OCI-LY7 (cell line): ENCODE measurements at regions not wholly inside any gene's neighbourhood (a gene's known extent, or its start where the extent isn't known, plus 50 kb on each side); places are given as distances from the start of the nearest gene placed in this dataset.

Source experiments
- EZH2phosphoT487 ChIP-seq: fragments of 200-600 bp; sonication (generic); IDR thresholded peaks from 2 replicates; pipeline ENCODE4 v1.6.1; 2018; ENCODE audit warnings: low read depth, borderline replicate concordance, mild to moderate bottlenecking, mixed run types, antibody characterized with exemption, low read length, moderate library complexity, mixed read lengths
- TF ChIP-seq, protein P1 (sequence below): fragments of 200-600 bp; sonication (generic); conservative IDR thresholded peaks from 2 replicates; pipeline ENCODE4 v1.5.1; 2014; ENCODE audit warnings: mild to moderate bottlenecking, antibody characterized with exemption, low read length, moderate library complexity, mixed read lengths

DNA sequence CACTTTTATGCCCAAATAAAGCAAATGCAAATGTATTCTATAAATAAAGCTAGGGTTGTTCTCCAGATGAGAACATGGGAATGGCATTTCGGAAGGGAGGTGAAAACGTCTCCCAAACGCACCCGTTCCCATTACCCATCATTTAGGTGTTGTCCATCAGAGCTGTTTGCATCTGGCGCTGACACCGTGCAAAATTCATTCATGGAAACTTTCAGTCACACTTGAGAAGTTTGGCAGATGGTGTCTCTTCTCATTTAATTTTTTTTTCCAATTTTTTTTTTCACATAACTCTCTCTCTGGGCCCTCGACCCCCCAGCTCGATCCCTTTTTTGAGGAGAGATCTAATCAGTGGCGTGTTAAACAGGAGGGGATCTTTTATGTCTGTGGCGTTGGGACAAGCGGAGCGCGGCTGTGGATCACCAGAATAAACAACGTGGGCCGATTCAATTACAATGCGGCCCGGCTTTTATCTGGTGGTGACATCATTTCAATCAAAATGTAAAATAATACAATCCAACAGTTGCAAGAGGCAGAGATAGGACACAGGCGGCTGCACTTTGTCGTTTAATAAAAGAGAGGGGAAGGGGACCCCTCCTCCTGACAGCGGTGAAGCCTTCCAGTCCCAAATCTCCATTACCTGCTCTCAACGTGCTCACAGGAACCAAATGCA, 246.1 kb upstream of the IRX4 start:
- TF ChIP-seq, protein P1, sequence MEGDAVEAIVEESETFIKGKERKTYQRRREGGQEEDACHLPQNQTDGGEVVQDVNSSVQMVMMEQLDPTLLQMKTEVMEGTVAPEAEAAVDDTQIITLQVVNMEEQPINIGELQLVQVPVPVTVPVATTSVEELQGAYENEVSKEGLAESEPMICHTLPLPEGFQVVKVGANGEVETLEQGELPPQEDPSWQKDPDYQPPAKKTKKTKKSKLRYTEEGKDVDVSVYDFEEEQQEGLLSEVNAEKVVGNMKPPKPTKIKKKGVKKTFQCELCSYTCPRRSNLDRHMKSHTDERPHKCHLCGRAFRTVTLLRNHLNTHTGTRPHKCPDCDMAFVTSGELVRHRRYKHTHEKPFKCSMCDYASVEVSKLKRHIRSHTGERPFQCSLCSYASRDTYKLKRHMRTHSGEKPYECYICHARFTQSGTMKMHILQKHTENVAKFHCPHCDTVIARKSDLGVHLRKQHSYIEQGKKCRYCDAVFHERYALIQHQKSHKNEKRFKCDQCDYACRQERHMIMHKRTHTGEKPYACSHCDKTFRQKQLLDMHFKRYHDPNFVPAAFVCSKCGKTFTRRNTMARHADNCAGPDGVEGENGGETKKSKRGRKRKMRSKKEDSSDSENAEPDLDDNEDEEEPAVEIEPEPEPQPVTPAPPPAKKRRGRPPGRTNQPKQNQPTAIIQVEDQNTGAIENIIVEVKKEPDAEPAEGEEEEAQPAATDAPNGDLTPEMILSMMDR: no peak
- no peak for TF ChIP-seq EZH2phosphoT487
